Activated CD8-positive, alpha-beta memory T cell treated with anti-CD3 and anti-CD28 coated beads, Interleukin-2, amount 50 U/mL, for 48 hours (primary cell): ENCODE measurements at regions not wholly inside any gene's neighbourhood (a gene's known extent, or its start where the extent isn't known, plus 50 kb on each side); places are given as distances from the start of the nearest gene placed in this dataset.

Source experiments
- DNase-seq: peaks from one replicate; pipeline ENCODE4 v3.0.0-alpha.2; 2020

DNA sequence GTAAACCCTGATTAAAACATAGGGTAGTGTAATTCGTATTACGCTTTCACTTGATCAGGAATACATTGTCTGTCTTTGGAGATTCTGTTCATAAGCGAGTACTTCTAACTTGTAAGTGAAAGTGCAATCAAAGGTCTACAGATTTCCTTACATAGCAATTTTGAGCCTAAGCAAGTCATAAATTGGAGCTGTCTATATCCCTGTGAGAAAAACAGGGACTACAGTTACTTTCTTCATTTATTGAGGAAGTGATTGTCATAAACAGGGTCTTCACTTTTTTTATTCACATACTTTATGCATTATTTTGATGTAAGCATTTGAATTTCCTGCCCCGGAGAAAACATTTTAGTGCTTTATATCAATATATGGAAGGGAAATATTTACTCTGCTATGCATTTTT is 670.4 kb downstream of the CBLN2 start:
- no peak for DNase-seq

- no peak for DNase-seq
Observed at GRCh38 chr18:71865888-71866287, 678.3 kb downstream of the CBLN2 start.

DNA sequence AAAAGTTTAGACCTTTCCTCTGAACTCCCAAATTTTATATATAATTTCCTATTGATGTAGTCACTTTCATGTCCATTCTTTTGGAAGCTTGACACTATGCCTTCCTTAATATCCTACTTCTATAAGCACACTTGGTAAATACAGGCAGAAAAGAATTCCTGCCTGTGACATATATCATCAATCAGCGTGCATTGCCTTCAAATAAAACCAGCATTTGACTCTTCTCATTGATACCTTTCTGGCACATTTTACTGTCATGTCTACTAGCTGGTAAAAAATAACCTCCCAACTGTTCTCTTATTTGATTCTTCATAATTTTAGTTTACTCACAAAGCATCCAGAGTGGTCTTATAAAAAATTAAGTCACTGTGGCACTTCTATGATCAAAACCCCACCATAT is 693.5 kb downstream of the CBLN2 start:
- DNase-seq, result no peak

- no peak for DNase-seq
Observed at GRCh38 chr18:71849407-71849806, 694.7 kb downstream of the CBLN2 start.

- no peak for DNase-seq
Observed at GRCh38 chr18:71846716-71847115, 697.4 kb downstream of the CBLN2 start.

DNA sequence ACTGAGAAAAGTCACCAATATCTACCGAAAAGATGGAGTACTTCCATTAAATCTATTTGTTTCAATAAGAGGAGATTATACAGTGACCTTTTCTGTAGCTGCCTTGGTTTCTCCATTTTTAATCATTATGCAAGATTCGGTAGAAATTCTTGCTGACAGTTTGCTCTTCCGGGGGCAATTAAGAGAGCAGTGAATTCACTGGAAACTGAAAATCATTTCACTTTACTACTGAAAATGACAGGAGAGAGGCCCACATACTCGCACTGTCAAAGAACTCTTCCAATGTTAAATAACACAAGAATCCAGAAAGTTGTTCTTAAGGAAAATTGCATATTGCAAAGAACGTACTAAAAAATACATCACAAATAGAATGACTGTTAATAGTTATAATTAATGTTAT is 699.3 kb downstream of the CBLN2 start:
- DNase-seq, result no peak

DNA sequence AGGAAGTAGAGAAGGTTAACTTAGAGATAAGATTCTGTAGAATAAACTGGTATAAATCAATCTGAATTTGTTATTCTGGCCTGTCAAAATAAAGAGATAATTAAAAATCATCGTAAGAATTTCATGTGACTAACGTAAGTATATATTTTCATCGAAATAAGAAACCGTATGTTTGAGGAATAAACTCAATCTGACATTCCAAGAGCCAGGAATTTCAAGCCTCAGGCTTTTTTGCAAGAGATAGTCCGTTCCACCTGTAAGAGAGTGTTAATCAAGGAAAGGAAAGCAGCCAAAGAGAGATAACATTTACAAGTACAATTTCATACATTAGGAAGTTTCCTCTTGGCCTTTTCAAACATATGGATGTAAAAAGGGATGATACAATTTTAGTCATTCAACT is 701.5 kb downstream of the CBLN2 start:
- no peak for DNase-seq

DNA sequence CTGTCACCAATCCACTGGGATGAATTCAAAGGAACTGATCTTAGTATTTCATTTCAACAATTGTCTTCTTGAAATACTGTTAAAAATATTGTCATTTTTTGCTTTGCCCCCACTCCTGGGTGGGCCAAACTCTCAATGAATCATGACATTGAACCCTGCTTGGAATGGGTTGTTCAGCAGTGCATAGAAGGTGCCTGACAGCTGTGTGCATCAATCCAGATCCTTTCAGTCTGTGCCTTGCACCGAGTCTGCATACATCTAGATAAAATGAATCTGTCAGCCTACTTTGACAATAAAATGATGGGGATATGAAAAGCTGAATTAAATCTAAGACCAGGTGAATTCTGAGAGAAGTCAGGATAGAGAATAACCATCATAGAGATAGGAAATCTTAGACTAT is 706.6 kb downstream of the CBLN2 start:
- DNase-seq, result no peak

- no peak for DNase-seq
Observed at GRCh38 chr18:71832946-71833617, 711.1 kb downstream of the CBLN2 start.

- no peak for DNase-seq
Observed at GRCh38 chr18:71831039-71831438, 713.1 kb downstream of the CBLN2 start.

- DNase-seq, result no peak
Observed at GRCh38 chr18:71827301-71827700, 716.8 kb downstream of the CBLN2 start.

- DNase-seq, result no peak
Observed at GRCh38 chr18:71815305-71815704, 728.8 kb downstream of the CBLN2 start.

GRCh38 chr18:71809711-71810110 is 734.4 kb downstream of the CBLN2 start:
- no peak for DNase-seq

DNA sequence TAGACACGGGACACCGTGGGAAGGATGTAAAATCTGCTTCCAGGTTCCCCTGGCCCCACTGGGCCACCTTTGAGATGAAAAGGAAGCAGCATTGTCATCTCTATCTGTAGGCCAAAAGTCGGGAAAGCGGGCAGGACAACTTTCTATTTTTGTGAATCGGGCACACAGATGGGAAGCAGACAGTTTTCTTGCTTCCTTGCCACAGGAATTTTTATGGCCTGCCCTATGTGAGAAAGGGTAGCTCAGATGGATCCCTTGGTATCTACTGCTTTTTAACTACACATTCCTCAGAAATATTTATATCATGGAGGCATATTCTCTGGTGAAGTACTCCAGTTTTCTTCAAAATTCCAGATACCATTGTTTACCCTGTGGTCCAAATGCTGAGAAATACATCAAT is 735.5 kb downstream of the CBLN2 start:
- no peak for DNase-seq

GRCh38 chr18:71807586-71807985 is 736.6 kb downstream of the CBLN2 start:
- no peak for DNase-seq

DNA sequence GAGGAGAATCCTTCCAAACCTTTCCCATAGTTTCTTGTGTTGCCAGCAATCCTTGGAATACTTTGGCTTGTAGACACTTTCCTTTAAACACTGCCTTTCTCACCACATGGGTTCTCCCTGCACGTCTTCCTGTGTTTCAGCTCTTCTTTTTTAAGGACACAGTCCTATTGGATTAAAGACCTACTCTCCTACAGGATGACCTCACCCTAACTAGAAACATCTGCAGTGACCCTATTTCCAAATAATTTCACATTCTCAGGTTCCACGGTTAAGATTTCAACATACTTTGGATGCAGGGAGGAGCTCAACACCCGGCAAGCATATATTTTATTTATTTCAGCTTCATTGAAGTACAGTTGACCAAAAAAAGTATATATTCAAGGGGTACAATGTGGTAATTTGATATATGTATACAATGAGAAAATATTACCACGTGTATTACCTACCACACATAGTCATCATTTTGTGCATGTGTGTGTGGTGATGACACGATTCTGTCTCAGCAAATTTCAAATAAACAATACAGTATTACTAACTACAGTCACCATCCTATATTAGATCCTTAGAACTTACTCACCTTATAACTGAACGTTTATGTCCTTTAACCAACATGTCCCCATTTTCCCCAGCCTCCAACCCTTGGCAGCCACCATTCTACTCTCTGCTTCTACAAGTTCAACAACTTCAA is 745.0 kb downstream of the CBLN2 start:
- no peak for DNase-seq

- no peak for DNase-seq
Observed at GRCh38 chr18:71797554-71797953, 746.6 kb downstream of the CBLN2 start.

GRCh38 chr18:71784777-71785176 is 759.4 kb downstream of the CBLN2 start:
- no peak for DNase-seq

- DNase-seq, result no peak
Observed at GRCh38 chr18:71760541-71760940, 783.6 kb downstream of the CBLN2 start.

DNA sequence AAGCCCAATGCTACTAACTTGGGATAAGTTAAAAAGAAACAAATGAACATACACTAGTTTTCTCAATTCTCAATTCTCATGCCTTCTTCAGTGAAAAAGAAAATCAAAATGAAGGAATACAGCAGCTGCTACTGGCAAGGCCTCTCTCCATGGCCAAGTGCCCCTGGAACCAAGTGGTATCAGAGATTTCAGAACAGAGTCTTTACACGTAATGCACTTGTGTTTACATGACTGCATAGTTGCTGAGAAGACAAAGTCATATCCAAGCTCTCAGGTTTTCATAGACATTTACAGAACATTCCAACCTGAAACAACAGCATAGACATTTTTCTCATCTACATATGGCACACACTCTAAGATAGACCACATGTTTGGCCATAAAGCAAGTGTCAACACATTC is 789.9 kb downstream of the CBLN2 start:
- DNase-seq, result no peak

GRCh38 chr18:71743634-71744033 is 800.5 kb downstream of the CBLN2 start:
- no peak for DNase-seq

- DNase-seq, result no peak
Observed at GRCh38 chr18:71729611-71730010, 814.5 kb downstream of the CBLN2 start.

DNA sequence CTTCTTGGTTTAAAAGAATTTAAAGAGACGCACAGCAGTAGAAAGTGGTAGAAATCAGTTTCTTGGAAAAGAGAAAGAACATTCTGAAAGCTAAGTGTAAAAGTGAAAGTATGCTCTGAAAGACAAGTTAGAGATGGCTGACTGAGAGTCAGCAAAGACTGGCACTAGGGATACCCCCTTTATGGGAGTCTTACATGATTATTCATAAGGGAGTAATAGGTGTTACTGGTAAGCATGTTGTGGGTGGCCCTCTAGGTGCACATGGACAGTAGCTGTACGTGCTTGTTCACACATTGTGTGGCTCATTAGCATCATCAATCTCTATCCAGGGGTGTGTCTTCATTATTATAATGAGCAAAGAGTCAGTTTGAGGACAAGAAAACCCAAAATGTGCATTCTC is 816.2 kb downstream of the CBLN2 start:
- no peak for DNase-seq

GRCh38 chr18:71725256-71725655 is 818.9 kb downstream of the CBLN2 start:
- no peak for DNase-seq

- no peak for DNase-seq
Observed at GRCh38 chr18:71707985-71708500, 836.1 kb downstream of the CBLN2 start.
